ENCODE measurements at regions not wholly inside any gene's neighbourhood (a gene's known extent, or its start where the extent isn't known, plus 50 kb on each side); places are given as distances from the start of the nearest gene placed in this dataset.
"Not testable (repeated sequence)": the region's sequence is repeated elsewhere in the genome, so short reads cannot be mapped to it uniquely, and the experiment has no call there.

DNA sequence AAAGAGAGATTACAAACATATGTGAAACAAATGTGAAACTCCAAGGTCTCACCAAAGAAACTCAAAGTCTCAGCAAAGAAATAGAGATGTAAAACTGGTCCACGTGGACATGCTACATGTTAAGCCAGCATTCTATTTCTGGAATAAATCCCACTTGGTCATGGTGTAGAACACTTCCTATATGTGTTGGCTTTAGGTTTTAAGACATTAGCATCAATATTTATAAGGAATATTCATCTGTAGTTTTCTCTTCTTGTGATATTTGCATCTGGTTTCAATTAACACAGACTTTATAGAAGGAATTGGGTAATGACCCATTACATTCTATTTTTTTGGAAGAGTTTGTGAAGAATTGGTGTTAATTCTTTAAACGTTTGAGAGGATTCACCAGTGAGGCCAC is 133.1 kb downstream of the COPS8 start:
- DNase-seq = no peak

- no peak for DNase-seq
These were observed 134.1 kb downstream of the COPS8 start for GRCh38 chr2:237219826-237220225.

DNA sequence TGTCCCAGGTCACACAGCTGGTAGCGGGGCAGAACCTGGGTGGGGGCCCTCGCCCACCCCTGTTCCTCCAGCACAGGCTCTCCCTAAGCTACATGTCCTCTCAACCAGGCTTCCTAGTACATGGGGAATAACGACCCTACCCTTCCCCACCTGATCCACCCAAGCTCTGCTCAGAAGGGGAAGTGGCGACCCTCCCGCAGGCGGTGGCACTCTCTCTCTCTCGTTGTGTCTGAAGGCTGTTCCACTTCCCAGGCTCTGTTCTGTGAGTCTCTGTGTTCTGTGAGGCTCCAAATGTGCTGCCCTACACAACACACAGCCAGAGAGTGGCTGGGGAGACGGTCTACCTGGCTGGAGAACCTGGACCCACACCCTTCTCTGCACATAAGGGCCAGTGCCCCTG is 135.8 kb downstream of the COPS8 start:
- DNase-seq = no peak

DNA sequence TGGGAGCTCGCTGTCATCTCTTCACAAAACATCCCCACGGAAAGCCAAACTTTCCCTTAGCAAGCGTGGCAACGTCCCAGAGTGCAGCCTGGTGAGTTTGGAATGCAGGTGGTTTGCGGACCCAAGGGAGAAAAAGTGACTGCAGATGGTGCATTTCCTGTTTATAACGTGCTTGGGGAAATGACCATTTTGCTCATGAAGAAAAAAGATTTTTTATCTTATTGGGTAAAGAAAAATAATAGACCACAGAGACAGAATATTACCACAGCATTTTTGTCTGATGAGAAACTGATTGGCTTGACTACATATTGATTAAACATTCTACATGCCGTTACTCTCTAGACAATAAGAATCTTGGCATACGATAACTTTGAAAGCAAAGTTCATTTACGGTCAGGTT is 136.5 kb downstream of the COPS8 start:
- DNase-seq = no peak

GRCh38 chr2:237222601-237223041 is 136.9 kb downstream of the COPS8 start:
- no peak for DNase-seq

- DNase-seq = no peak
These were observed 137.6 kb downstream of the COPS8 start for GRCh38 chr2:237223201-237223861.

DNA sequence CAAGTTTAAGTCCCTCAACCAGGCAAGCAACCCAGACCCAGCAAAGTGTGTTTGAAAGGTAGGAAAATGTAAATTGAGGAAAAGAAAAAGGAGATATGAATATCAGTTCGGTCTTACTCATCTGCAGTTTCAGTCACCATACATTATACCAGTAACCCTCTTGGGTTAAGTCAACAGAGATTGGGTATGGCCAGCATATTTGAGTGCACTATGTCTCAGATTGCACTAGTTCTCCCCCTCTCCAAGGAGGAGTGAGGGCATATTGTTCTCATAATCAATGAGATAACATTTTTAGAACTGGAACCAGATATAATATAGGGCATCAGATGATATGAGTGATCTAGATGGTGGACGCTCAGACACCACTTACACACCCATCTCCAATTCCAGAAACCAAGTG is 141.5 kb downstream of the COPS8 start:
- DNase-seq = no peak

GRCh38 chr2:237227592-237228280 is 142.0 kb downstream of the COPS8 start:
- no peak for DNase-seq

DNA sequence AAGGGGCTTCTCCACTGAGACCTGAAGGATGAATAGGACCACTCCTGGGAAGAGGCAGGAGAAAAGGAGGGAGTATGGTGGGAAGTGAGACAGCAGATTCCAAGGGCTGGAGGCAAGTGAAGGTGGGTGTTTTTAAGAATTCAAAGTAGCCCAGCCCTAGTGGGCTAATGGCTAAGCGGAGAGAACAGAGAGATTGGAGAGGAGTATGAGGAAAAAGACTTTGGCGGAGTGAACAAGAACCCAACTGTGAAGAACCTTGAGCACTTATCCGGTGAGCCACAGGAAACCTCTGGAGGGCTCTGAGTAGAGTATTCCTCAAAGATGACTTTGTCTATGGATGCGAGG is 142.6 kb downstream of the COPS8 start:
- DNase-seq = no peak

DNA sequence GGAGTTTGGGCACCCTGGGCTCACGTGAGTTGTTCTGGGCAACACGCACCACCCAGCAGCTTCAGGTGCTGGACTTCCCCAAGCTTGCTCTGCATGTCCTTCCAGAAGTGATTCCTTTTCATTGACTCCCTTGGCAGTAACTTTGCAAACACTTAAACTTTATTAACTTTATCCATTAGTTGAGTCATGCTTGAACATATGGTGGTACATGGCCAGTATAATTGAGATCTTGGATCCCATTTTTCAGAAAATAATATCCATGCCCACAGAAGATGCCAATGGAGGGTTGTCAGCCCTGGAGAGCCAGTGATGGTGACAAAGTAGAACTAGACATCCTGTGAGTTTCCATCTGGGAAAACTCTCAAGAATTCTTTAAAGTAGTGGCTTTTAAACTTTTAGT is 144.2 kb downstream of the COPS8 start:
- DNase-seq = no peak

GRCh38 chr2:237230355-237230754 is 144.7 kb downstream of the COPS8 start:
- no peak for DNase-seq

DNA sequence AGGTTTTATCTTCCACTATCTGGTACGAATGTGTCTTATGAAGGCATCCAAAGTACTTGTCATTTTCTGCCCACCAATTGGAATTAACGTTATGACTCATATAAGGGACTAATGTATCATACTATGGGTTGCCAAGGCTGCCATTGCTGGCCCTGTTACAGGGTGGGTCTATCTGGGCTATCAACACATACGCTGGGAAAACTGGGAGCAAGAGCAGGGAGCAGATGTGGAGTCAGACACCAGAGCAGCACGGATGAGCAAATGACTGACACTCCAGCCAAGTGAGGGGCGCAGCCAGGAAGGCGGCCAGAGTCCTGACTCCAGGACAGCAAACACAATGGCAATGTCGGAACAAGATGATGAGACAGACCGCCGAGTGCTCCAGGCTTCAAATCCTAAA is 145.9 kb downstream of the COPS8 start:
- no peak for DNase-seq

DNA sequence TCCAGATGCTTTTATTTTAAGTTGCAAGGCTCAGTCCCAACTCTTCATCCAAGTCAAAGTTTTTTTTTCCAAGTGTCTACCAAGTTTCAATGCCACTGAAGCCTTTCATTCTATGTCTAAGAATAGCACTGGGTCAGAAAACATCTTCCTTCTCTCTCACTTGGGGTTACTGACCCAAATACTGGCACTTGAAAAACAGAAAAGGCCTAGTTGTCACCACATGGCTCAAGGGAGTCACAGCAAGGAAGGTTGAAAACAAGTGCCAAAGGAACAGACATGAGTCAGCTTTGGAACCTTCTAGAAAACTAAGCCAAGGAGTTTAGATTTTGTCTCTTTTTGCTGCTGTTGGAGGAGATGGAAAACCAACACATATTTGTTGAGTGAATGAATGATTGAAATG is 146.5 kb downstream of the COPS8 start:
- DNase-seq = no peak

DNA sequence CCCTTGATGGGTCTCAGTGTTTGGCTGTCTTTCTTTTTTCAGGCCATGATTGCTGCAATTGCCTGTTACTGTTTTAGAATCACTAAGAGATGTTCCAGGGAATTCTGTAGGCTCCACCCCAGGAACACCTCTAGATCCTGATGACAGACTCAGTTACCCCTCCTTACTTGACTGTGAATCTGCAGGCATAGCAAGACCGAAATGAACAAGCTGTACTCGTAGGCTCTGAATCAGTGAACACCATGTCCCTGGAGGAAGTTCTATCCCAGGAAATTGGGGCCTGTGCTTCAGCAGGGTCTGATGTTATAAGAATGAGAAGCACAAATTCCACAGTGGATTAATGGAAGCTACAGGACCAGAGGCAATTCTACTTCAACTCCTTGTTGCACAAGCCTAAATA is 148.6 kb downstream of the COPS8 start:
- DNase-seq = no peak

DNA sequence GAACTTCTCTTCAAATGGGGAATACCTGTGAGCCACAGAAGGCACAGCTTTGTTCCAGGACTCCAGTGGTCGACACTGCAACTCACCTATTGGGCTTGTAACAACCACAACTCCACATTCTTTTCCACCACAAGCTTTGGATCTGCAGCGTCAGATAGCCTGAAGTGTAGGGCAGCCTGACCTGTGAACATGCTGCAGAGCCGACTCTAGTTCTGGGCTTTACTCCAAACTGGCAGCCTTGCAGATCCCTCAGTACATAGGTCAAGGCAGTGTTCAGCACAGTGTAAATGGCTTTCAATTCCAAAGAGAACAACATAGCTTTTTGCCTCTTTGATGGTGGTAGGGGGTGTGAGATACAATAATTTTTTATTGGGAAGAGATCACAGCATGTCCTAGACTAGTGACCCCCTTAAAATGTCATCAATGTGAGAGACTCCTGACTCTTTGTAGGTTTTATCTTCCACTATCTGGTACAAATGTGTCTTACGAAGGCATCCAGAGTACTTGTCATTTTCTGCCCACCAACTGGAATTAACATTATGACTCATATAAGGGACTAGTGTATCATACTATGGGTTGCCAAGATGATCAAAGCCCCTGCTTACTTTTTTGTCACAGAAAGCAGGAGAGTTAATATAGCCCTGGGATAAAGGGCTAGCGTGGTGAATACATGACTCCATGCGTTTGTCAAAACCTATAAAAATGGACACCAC is 149.8 kb downstream of the COPS8 start:
- DNase-seq = no peak

- no peak for DNase-seq
These were observed 150.5 kb downstream of the COPS8 start for GRCh38 chr2:237236188-237236587.

- no peak for DNase-seq
These were observed 152.6 kb downstream of the COPS8 start for GRCh38 chr2:237238249-237238648.

- DNase-seq = no peak
These were observed 154.6 kb downstream of the COPS8 start for GRCh38 chr2:237240252-237240651.

- not testable (repeated sequence) for DNase-seq
These were observed 155.2 kb downstream of the COPS8 start for GRCh38 chr2:237240868-237241267.

- DNase-seq = no peak
These were observed 156.4 kb downstream of the COPS8 start for GRCh38 chr2:237242091-237242536.

- DNase-seq = no peak
These were observed 157.8 kb downstream of the COPS8 start for GRCh38 chr2:237243487-237243886.

DNA sequence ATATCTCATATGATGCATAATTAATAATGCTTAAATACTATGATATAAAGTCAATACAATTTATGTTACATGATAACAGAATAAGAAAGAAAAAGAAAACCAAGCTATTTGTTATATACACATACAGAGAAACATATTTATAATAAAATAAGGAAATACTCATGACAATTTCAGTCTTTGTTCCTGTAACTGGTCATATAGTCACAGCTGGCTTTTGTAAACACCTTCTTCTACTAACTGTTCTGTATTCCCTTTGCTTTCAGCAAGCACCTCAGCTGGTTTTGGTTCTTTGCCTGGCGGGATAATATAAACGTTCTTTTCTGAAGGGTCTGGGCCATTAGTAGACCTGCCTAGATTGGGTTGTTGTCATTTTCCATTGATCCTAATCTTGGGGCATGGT is 158.5 kb downstream of the COPS8 start:
- DNase-seq = no peak

GRCh38 chr2:237244976-237245646 is 159.4 kb downstream of the COPS8 start:
- DNase-seq = no peak

DNA sequence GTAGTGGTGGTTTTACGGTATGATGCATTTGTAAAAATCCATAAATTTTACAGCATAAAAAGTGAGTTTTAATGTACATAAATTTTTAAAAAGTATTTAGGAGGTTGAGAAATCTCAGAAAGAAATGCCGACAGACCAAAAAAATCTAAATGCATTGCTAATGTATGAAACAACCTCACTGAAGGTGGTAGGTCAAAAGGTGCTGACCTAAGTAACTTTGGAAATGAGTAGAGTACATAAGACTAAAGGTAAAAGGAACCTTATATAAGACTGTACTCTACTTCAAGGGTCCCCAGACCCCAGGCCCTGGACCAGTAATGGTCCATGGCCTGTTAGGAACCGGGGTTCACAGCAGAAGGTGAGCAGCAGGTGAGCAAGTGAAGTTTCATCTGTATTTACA is 163.4 kb downstream of the COL6A3 start:
- DNase-seq = no peak

All from activated naive CD4-positive, alpha-beta T cell treated with Interleukin-2 at 50 U/mL for 16 hours (primary cell).